Neural cell (in vitro differentiated cells): ENCODE measurements at regions not wholly inside any gene's neighbourhood (a gene's known extent, or its start where the extent isn't known, plus 50 kb on each side); places are given as distances from the start of the nearest gene placed in this dataset.

Source experiments
- EZH2 ChIP-seq: fragments of 200-600, 300-800 bp; shearing (Covaris generic), sonication (generic); IDR thresholded peaks from 2 replicates; pipeline ENCODE4 v1.6.1; 2014; ENCODE audit warnings: antibody characterized with exemption, low read length, borderline replicate concordance, mild to moderate bottlenecking; ENCODE audit not compliant: insufficient read depth, poor library complexity, severe bottlenecking
- RAD21 ChIP-seq: fragments of 450-650 bp; conservative IDR thresholded peaks from 2 replicates; pipeline ENCODE4 v1.6.1; 2014; ENCODE audit warnings: antibody characterized with exemption, mild to moderate bottlenecking, moderate library complexity
- TF ChIP-seq, protein P1 (sequence below): fragments of 450-650 bp; IDR thresholded peaks from 2 replicates; pipeline ENCODE4 v1.5.1; 2014; ENCODE audit warnings: antibody characterized with exemption, mild to moderate bottlenecking, moderate library complexity; ENCODE audit not compliant: poor library complexity, severe bottlenecking

DNA sequence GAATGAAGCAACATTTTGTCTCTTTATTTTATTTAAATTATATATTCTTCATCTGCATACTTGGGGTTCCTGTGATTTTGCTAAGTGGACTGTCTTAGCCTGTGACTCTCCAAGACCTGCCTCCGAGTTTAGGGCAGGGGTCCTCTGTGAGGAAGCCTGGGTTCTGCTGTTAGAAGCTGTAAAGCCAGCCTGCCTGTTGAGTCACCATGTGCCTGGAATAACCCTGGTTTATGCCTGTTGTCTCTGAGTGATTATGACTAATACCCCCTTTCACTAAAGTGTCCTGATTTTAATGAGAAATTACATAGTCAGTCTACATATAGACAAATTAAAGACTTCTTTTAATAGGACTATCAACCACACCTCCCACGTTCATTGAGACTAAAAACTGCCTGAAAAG lies 369.1 kb downstream of the ZNF521 start:
- TF ChIP-seq, protein P1, sequence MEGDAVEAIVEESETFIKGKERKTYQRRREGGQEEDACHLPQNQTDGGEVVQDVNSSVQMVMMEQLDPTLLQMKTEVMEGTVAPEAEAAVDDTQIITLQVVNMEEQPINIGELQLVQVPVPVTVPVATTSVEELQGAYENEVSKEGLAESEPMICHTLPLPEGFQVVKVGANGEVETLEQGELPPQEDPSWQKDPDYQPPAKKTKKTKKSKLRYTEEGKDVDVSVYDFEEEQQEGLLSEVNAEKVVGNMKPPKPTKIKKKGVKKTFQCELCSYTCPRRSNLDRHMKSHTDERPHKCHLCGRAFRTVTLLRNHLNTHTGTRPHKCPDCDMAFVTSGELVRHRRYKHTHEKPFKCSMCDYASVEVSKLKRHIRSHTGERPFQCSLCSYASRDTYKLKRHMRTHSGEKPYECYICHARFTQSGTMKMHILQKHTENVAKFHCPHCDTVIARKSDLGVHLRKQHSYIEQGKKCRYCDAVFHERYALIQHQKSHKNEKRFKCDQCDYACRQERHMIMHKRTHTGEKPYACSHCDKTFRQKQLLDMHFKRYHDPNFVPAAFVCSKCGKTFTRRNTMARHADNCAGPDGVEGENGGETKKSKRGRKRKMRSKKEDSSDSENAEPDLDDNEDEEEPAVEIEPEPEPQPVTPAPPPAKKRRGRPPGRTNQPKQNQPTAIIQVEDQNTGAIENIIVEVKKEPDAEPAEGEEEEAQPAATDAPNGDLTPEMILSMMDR: no peak
- no peak for TF ChIP-seq EZH2
- no peak for TF ChIP-seq RAD21
